ENCODE measurements at regions not wholly inside any gene's neighbourhood (a gene's known extent, or its start where the extent isn't known, plus 50 kb on each side); places are given as distances from the start of the nearest gene placed in this dataset.

DNA sequence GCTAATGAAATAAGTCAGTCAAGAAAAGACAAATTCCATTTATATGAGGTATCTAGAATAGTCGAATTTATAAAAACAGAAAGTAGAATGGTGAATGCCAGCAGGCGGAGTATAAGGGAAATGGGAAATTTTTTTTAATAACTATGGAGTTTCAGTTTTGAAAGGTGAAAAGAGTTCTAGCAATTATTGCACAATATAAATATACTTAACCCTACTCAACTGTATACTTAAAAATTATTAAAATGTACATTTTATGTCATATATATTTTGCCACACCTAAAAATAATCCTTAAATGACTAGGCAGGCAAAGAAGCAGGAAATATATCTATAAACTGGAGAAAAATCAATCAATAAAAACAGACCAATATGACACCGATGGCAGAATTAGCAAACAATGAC lies 196.5 kb upstream of the UBASH3B start:
- Mint-ChIP-seq H3K4me3 (ENCODE audit: unreplicated experiment) (no peak overlapping the region), H3K27me3 (ENCODE audit: insufficient read depth, unreplicated experiment) (peaks cover 10% of the 10 kb centered on the region), H3K9me3 (ENCODE audit: unreplicated experiment) (peaks cover 10% of the 10 kb centered on the region), H3K27ac (ENCODE audit: unreplicated experiment) (no peak overlapping the region), H3K4me1 (ENCODE audit: low read depth, unreplicated experiment) (no peaks in the 10 kb centered on the region), H3K36me3 (ENCODE audit: insufficient read depth, unreplicated experiment) (no peaks in the 10 kb centered on the region)
- Histone ChIP-seq H3K9me3 (peaks cover 3% of the 10 kb centered on the region; the same call in 1 of the 2 replicates), H3K4me3 (ENCODE audit: low read depth, low read length) (no peak overlapping the region), H3K27me3 (replicated peaks; ENCODE audit: control insufficient read depth, insufficient read depth, low read length) (no peaks in the 10 kb centered on the region), H3K36me3 (ENCODE audit: control insufficient read depth, insufficient read depth, low read length) (no peaks in the 10 kb centered on the region), H3K4me1 (no peaks in the 10 kb centered on the region)
- TF ChIP-seq, protein P1, sequence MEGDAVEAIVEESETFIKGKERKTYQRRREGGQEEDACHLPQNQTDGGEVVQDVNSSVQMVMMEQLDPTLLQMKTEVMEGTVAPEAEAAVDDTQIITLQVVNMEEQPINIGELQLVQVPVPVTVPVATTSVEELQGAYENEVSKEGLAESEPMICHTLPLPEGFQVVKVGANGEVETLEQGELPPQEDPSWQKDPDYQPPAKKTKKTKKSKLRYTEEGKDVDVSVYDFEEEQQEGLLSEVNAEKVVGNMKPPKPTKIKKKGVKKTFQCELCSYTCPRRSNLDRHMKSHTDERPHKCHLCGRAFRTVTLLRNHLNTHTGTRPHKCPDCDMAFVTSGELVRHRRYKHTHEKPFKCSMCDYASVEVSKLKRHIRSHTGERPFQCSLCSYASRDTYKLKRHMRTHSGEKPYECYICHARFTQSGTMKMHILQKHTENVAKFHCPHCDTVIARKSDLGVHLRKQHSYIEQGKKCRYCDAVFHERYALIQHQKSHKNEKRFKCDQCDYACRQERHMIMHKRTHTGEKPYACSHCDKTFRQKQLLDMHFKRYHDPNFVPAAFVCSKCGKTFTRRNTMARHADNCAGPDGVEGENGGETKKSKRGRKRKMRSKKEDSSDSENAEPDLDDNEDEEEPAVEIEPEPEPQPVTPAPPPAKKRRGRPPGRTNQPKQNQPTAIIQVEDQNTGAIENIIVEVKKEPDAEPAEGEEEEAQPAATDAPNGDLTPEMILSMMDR (IDR thresholded peaks at IDR 0.05; ENCODE audit: insufficient read depth in 1 of 2, low read depth in 1 of 2, low read length in 1 of 2, severe bottlenecking in 1 of 2, unreplicated experiment in 1 of 2), result no peak
- ChIA-PET POLR2A (no interaction called here), CTCF (no interaction called here)
- intact Hi-C loops (cut with micrococcal nuclease; ENCODE audit: unreplicated experiment), result no loop called here
- no peak for DNase-seq
- no TSS peak for BruUV-seq (replicated peaks)

DNA sequence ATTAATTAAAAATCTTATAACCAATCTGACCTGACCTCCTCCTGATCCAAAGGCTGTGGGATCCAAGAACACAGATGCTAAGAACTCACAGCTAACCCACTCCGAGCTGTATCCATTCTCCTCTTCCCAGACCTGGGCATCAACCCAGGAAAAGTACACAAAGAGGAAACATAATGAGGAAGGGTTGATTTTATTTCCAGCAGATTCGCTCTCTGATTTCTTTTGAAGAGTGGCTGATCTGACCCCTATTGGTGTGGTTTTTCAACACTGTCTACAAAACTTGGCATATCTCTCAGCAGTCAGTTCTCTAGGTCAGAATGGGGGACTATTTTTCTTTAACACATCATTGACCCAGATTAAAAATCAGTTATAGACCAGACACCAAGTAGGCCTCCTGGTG lies 201.9 kb upstream of the UBASH3B start:
- Mint-ChIP-seq H3K27me3 (ENCODE audit: insufficient read depth, unreplicated experiment) (peaks cover 12% of the 10 kb centered on the region), H3K9me3 (ENCODE audit: unreplicated experiment) (peaks cover 10% of the 10 kb centered on the region), H3K27ac (ENCODE audit: unreplicated experiment) (no peak overlapping the region), H3K4me3 (ENCODE audit: unreplicated experiment) (no peak overlapping the region), H3K36me3 (ENCODE audit: insufficient read depth, unreplicated experiment) (no peaks in the 10 kb centered on the region), H3K4me1 (ENCODE audit: low read depth, unreplicated experiment) (no peaks in the 10 kb centered on the region)
- BruUV-seq (replicated peaks), result no TSS peak
- POLR2A ChIA-PET, result no interaction called here
- Histone ChIP-seq H3K9me3 (peaks cover 3% of the 10 kb centered on the region; the same call in 1 of the 2 replicates), H3K4me3 (ENCODE audit: low read depth, low read length) (no peak overlapping the region), H3K4me1 (no peaks in the 10 kb centered on the region), H3K36me3 (ENCODE audit: control insufficient read depth, insufficient read depth, low read length) (no peaks in the 10 kb centered on the region), H3K27me3 (replicated peaks; ENCODE audit: control insufficient read depth, insufficient read depth, low read length) (no peaks in the 10 kb centered on the region)
- TF ChIP-seq, protein P1 (IDR thresholded peaks at IDR 0.05; ENCODE audit: insufficient read depth in 1 of 2, low read depth in 1 of 2, low read length in 1 of 2, severe bottlenecking in 1 of 2, unreplicated experiment in 1 of 2), result no peak
- intact Hi-C loops (cut with micrococcal nuclease; ENCODE audit: unreplicated experiment), result loop anchor here (1.0 kb wide), 1 partner anchor 238 kb away; no protein-coding TSS in a partner anchor
- CTCF ChIA-PET, result no interaction called here
- no peak for DNase-seq

DNA sequence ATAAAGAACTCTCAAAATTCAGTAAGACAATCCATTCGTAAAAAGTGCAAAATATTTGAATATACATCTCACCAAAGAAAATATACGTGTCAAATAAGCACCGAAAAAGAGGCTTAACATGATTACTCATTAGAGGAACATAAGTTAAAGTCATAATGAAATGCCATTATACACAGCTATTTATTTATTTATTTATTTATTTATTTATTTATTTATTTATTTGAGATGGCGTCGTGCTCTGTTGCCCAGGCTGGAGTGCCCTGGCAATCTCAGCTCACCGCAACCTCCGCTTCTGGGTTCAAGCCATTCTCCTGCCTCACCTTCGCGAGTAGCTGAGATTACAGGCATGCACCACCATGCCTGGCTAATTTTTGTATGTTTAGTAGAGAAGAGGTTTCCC lies 203.6 kb upstream of the UBASH3B start:
- CTCF ChIA-PET, result interaction anchor here (0.6 kb wide), 1 partner anchor 291 kb away, joined by 3 read pairs; no protein-coding TSS in a partner anchor
- BruUV-seq (replicated peaks), result no TSS peak
- Mint-ChIP-seq H3K36me3 (ENCODE audit: insufficient read depth, unreplicated experiment) (peaks cover 4% of the 10 kb centered on the region), H3K9me3 (ENCODE audit: unreplicated experiment) (peaks cover 4% of the 10 kb centered on the region), H3K4me1 (ENCODE audit: low read depth, unreplicated experiment) (no peaks in the 10 kb centered on the region), H3K27me3 (ENCODE audit: insufficient read depth, unreplicated experiment) (peaks cover 13% of the 10 kb centered on the region), H3K27ac (ENCODE audit: unreplicated experiment) (no peak overlapping the region), H3K4me3 (ENCODE audit: unreplicated experiment) (no peak overlapping the region)
- Histone ChIP-seq H3K36me3 (ENCODE audit: control insufficient read depth, insufficient read depth, low read length) (no peaks in the 10 kb centered on the region), H3K4me3 (ENCODE audit: low read depth, low read length) (no peak overlapping the region), H3K27me3 (replicated peaks; ENCODE audit: control insufficient read depth, insufficient read depth, low read length) (no peaks in the 10 kb centered on the region; the same call in 1 of the 2 replicates), H3K9me3 (peaks cover 3% of the 10 kb centered on the region; the same call in 1 of the 2 replicates), H3K4me1 (no peaks in the 10 kb centered on the region)
- POLR2A ChIA-PET, result interaction anchor here (0.7 kb wide), 1 partner anchor 1816 kb away, joined by 6 read pairs; no protein-coding TSS in a partner anchor
- intact Hi-C loops (cut with micrococcal nuclease; ENCODE audit: unreplicated experiment), result no loop called here
- DNase-seq, result no peak
- TF ChIP-seq, protein P1 (IDR thresholded peaks at IDR 0.05; ENCODE audit: insufficient read depth in 1 of 2, low read depth in 1 of 2, low read length in 1 of 2, severe bottlenecking in 1 of 2, unreplicated experiment in 1 of 2), result no peak

Data from Caco-2 (cell line).